GM18858 (cell line): ENCODE measurements at regions not wholly inside any gene's neighbourhood (a gene's known extent, or its start where the extent isn't known, plus 50 kb on each side); places are given as distances from the start of the nearest gene placed in this dataset.
"Not testable (repeated sequence)": the region's sequence is repeated elsewhere in the genome, so short reads cannot be mapped to it uniquely, and the experiment has no call there.

ENCODE experiments used
- ATAC-seq: cut with Tn5 transposase; IDR thresholded peaks from one replicate; pipeline ENCODE4 v1.9.1; 2021; ENCODE audit not compliant: unreplicated experiment

GRCh38 chr2:88994856-88995255, 303.4 kb downstream of the RPIA start:
- ATAC-seq = not testable (repeated sequence)

- not testable (repeated sequence) for ATAC-seq
These were observed 305.1 kb downstream of the RPIA start for GRCh38 chr2:88996588-88996987.

GRCh38 chr2:88999365-88999764, 307.9 kb downstream of the RPIA start:
- ATAC-seq = no peak

DNA sequence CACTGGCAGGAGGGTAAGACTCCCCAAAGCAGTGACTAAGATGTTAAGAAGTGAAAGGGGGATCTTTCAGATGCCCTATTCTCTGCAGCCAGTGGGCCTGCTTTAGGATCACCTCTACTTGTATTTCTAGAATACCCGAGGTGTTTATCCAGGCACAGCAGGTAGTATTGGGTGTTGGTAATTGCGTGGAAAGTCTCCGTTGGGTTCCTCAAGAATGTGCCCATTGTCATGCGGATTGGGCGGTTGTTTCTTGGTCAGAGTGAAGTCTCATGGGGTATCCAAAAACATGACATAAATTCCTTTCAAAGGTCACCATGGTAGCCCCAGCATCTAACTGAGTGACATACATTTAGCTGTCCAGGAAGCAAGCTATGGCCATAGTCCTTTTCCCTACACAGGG, 308.8 kb downstream of the RPIA start:
- no peak for ATAC-seq

DNA sequence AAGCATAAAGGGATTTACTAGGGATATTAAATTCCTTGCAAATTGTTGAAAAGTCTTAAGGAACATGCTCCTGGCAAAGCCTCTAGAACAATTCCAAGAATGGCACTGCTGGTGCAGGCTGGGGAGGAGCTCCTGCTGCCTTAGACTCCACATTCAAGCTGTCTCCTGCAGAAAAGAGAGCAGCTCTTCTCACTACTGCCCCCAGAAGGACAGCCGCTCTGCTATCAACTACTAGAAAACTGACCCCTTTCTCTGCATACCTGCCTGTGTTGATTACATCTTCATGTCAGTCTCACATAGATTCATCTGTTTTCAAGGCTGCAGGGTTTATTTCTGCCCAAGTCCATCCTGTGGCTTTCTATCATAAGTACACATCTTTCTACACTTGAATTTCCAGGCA, 312.8 kb downstream of the RPIA start:
- not testable (repeated sequence) for ATAC-seq

- not testable (repeated sequence) for ATAC-seq
These were observed 329.1 kb downstream of the RPIA start for GRCh38 chr2:89020566-89020965.

- ATAC-seq = not testable (repeated sequence)
These were observed 334.8 kb downstream of the RPIA start for GRCh38 chr2:89026296-89026695.

DNA sequence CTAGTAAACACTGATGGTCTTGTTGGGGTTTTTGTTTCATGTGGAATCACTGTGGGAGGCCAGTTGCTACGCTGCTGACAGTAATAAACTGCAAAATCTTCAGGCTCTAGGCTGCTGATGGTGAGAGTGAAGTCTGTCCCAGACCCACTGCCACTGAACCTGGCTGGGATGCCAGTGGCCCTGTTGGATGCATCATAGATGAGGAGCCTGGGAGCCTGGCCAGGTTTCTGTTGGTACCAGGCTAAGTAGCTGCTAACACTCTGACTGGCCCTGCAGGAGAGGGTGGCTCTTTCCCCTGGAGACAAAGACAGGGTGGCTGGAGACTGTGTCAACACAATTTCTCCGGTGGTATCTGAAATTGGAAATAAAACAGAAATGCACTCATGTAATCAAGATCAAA, 335.6 kb downstream of the RPIA start:
- not testable (repeated sequence) for ATAC-seq

DNA sequence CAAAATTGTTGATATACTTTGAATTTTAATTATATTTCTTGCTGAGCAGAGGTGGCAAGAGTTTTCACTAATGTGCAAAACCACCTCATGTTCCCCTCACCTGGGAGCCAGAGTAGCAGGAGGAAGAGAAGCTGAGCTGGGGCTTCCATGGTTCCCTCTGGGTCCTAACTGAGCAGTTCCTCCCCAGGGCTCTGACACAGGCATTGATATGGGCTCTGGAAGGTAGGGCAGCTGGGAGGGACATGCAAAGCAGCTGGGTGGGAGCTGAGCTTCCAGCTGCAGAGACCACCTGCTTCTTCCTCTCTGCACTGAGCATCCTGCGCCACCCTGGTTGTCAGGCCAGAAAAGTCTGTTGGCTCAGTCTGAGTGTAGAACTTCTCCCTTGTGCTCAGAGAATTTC, 336.1 kb downstream of the RPIA start:
- ATAC-seq = not testable (repeated sequence)

DNA sequence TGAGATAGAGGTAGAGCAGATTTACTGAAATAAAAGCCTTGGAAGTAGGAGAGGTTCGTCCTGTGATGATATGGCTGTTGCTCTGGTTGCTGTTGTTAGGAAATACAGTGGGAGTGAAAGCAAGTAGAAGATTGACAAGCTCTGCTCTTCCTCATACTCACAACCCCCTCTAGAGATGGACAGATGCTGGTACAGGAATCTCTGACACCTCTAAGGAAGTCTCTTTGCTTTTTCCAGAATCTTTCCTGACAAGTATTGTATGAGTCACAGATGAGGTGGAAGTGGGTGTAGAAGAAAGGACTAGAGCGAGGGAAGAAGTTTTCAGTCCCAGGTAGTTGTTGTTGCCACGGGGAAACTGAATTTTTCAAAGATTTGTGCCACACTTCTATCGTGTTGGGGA, 337.8 kb downstream of the RPIA start:
- ATAC-seq = not testable (repeated sequence)

DNA sequence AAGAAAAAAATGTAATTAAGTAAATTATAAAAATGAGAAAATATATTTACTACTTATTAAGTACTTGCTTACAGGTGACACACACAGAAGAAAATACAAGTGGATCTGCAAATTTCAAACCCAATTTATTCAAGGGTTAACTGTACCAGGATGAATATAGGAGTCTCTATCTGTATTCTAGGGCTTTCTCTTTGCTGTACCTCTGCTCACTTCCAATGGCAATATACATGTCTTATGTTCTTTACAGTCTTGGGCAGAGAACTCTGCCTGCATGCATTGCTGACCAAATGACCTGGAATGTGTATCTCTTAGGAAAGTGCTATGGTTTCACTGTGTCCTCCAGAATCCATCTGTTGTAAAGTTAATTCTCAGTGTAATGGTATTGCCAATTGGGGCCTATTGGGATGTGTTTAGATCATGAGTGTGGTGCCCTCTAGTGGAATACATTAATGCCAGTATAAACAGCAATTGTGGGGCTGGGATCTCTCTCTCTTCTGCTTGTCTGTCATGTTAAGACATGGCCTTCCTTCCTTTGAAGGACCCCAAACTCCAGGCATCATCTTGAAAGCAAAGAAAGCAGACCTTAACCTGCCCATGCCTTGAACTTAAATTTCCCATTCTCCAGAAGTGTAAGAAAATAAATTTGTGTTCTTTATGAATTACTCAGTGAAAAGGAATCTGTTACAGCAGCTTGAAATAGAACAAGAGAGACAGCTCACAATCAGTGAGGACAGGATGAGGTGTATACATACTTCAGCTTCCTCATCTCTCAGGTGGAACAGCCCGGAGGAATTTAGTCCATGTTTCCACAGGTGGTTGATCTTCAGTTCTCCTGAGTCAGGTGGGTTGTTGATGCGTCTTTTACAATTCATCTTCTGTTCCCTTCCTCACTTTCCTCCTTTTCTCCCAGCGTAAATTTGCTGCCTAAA, 356.9 kb downstream of the RPIA start:
- ATAC-seq = not testable (repeated sequence)

- ATAC-seq = not testable (repeated sequence)
These were observed 367.1 kb downstream of the RPIA start for GRCh38 chr2:89058616-89059015.

GRCh38 chr2:89061174-89061573, 369.7 kb downstream of the RPIA start:
- ATAC-seq = not testable (repeated sequence)

DNA sequence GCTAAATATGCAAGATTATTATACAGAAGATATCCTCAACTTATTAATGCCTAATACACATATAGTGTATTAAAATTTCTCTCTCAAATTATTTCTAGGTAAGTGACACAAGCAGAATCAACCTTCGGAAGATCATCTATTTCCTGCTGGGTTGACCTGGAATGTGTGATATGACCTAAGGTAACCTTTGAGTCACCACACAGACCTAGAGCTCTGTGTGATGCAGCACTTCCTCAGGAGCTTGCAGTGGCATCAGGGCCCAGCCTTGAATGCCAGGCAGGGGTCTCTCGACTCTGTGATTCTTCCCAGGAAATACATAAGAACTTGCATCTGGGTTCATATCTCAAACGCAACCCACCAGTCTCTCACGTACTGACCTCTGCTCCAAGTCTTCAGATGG, 385.3 kb downstream of the RPIA start:
- not testable (repeated sequence) for ATAC-seq

- not testable (repeated sequence) for ATAC-seq
These were observed 401.4 kb downstream of the RPIA start for GRCh38 chr2:89092911-89093310.

GRCh38 chr2:89095060-89095459, 403.6 kb downstream of the RPIA start:
- ATAC-seq = not testable (repeated sequence)

DNA sequence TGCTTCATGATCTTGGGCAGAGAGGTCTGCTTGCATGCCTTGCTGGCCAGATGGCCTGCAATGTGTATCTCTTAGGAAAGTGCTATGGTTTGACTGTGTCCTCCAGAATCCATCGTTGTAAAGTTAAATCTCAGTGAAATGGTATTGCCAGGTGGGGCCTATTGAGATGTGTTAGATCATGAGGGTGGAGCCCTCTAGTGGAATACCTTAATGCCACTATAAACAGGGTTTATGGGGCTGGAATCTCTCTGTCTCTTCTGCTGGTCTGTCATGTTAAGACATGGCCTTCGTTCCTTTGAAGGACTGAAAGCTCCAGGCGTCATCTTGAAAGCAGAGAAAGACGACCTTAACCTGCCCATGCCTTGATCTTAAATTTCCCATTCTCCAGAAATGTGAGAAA, 411.1 kb downstream of the RPIA start:
- ATAC-seq = not testable (repeated sequence)

GRCh38 chr2:89106369-89107019, 415.0 kb downstream of the RPIA start:
- peak; percentile 67 for ATAC-seq

GRCh38 chr2:89112434-89112833, 421.0 kb downstream of the RPIA start:
- ATAC-seq = peak; percentile 69

GRCh38 chr2:89113286-89113685, 421.8 kb downstream of the RPIA start:
- not testable (repeated sequence) for ATAC-seq

DNA sequence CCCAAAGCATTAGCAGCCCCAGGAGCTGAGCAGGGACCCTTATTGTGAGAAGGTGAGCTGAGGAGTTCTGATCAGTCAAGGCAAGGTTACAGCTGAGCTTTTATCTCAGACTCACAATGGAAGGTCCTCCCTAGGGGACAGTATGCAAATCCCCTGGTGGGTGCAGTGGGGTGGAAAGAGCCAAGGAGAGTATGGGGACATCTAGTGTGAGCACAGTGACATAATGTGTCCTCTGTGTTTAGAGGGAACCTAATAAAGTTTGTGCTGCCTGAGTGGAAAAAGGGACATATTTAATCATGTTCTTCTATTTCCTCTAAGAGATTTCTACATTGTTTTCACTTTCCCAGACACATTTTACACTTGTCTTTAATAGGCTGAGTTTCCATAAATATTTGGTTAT, 438.0 kb downstream of the RPIA start:
- peak; percentile 51 for ATAC-seq
